A673 (cell line): ENCODE measurements at regions not wholly inside any gene's neighbourhood (a gene's known extent, or its start where the extent isn't known, plus 50 kb on each side); places are given as distances from the start of the nearest gene placed in this dataset.

Experiments
- BruUV-seq: library from RNA; stranded (reverse); fragments of 400-500 nt; replicated peaks from 2 replicates; lab custom pipeline; 2021; lab: Mats Ljungman, UMichigan
- CTCF ChIA-PET: fragments of 300-600 bp; sonication (Branson Sonifier 250); formaldehyde crosslinking; loops from one replicate; lab custom pipeline; 2022; ENCODE audit warnings: antibody characterized with exemption; lab: Charles Lee
- POLR2A ChIA-PET: fragments of 300-600 bp; sonication (Branson Sonifier 250); formaldehyde crosslinking; loops from one replicate; lab custom pipeline; 2022; ENCODE audit warnings: antibody characterized with exemption; ENCODE audit not compliant: low non-redundant PET; lab: Charles Lee
- DNase-seq: peaks from one replicate; pipeline ENCODE4 v3.0.0-alpha.2; 2015; ENCODE audit warnings: low spot score
- H3K27ac ChIP-seq: fragments of 200-600 bp; sonication (generic); 2 replicates; pipeline ENCODE4 v1.5.1; 2016; ENCODE audit warnings: mixed run types, low read depth, mild to moderate bottlenecking, mixed read lengths, antibody characterized with exemption, low read length; ENCODE audit not compliant: poor library complexity, severe bottlenecking
- H3K27me3 ChIP-seq: fragments of 200-600 bp; sonication (generic); replicated peaks from 2 replicates; pipeline ENCODE4 v1.6.1; 2017; ENCODE audit warnings: mixed run types, low read depth, mild to moderate bottlenecking, mixed read lengths, antibody characterized with exemption, low read length; ENCODE audit not compliant: insufficient read depth, poor library complexity
- H3K36me3 ChIP-seq: fragments of 200-600 bp; sonication (generic); 2 replicates; pipeline ENCODE4 v1.6.1; 2016; ENCODE audit warnings: mixed run types, mild to moderate bottlenecking, mixed read lengths, antibody characterized with exemption, low read length; ENCODE audit not compliant: insufficient read depth, poor library complexity, severe bottlenecking
- H3K4me1 ChIP-seq: fragments of 200-600 bp; sonication (generic); 2 replicates; pipeline ENCODE4 v1.6.1; 2017; ENCODE audit warnings: mixed run types, mild to moderate bottlenecking, mixed read lengths, antibody characterized with exemption, low read length; ENCODE audit not compliant: insufficient read depth, poor library complexity, severe bottlenecking
- H3K4me3 ChIP-seq: fragments of 200-600 bp; sonication (generic); 2 replicates; pipeline ENCODE4 v1.5.1; 2016; ENCODE audit warnings: low read depth, mixed run types, mild to moderate bottlenecking, mixed read lengths, low read length; ENCODE audit not compliant: poor library complexity, severe bottlenecking
- H3K9me3 ChIP-seq: fragments of 200-600 bp; sonication (generic); 2 replicates; pipeline ENCODE4 v1.6.1; 2016; ENCODE audit warnings: mixed run types, low read depth, mild to moderate bottlenecking, mixed read lengths, antibody characterized with exemption, low read length; ENCODE audit not compliant: poor library complexity, severe bottlenecking
- EZH2 ChIP-seq: fragments of 200-600 bp; sonication (generic); IDR thresholded peaks from 2 replicates; pipeline ENCODE4 v1.6.1; 2017; ENCODE audit warnings: borderline replicate concordance, low read depth, mild to moderate bottlenecking, mixed read lengths, antibody characterized with exemption, low read length; ENCODE audit not compliant: poor library complexity, severe bottlenecking
- intact Hi-C: fragments of 100-400 bp; cut with micrococcal nuclease; formaldehyde crosslinking; loops from one replicate; pipeline ENCODE4 v1.10.0; 2022; ENCODE audit not compliant: unreplicated experiment
- TF ChIP-seq, protein P1 (sequence below): fragments of 300-800, 200-600 bp; sonication (generic); conservative IDR thresholded peaks from 2 replicates; pipeline ENCODE4 v1.5.1; 2017; ENCODE audit warnings: low read depth, mild to moderate bottlenecking, antibody characterized with exemption, low read length, moderate library complexity, mixed read lengths

DNA sequence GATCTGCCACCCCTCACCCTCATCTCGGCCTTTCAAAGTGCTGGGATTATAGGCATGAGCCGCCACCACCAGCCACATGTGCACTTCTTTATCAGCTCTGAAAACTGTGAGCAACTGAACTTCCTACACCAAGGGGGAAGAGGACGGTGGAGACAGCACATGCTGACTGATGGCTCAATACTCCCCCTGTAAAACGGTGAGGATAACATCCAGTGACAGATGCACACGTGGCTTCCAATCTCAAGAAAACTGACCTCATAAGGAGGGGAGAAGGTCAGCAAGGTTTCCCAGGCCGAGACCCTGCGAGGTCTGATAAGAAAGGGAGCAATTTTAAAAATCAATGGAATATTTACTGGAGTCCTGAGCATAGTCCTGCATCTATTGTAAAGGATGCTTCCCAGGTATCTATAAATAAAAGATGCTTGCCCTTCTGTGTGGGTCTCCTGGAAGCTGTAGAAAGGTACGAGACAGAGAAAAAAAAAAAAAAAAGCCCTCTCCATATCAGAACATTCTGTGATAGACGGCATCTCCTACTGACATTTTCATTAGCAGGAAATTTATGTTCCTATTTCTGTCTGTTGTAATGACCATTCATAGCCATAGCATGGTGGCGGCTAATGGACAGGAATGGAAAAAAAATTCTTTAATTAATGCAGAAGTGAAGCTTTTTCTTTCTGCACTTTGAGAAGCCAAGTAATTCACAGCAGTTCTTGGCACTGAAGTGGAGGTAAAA is 385.1 kb downstream of the ZNF536 start:
- no peak for DNase-seq
- intact Hi-C loops, result no loop called here
- Histone ChIP-seq H3K27me3 (no peaks in the 10 kb centered on the region), H3K36me3 (no peaks in the 10 kb centered on the region), H3K9me3 (no peaks in the 10 kb centered on the region), H3K4me1 (no peaks in the 10 kb centered on the region), H3K4me3 (no peak overlapping the region), H3K27ac (no peak overlapping the region)
- ChIA-PET POLR2A (no interaction called here), CTCF (no interaction called here)
- BruUV-seq, result no TSS peak
- TF ChIP-seq, protein P1, sequence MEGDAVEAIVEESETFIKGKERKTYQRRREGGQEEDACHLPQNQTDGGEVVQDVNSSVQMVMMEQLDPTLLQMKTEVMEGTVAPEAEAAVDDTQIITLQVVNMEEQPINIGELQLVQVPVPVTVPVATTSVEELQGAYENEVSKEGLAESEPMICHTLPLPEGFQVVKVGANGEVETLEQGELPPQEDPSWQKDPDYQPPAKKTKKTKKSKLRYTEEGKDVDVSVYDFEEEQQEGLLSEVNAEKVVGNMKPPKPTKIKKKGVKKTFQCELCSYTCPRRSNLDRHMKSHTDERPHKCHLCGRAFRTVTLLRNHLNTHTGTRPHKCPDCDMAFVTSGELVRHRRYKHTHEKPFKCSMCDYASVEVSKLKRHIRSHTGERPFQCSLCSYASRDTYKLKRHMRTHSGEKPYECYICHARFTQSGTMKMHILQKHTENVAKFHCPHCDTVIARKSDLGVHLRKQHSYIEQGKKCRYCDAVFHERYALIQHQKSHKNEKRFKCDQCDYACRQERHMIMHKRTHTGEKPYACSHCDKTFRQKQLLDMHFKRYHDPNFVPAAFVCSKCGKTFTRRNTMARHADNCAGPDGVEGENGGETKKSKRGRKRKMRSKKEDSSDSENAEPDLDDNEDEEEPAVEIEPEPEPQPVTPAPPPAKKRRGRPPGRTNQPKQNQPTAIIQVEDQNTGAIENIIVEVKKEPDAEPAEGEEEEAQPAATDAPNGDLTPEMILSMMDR, result no peak
- TF ChIP-seq EZH2, result no peak

DNA sequence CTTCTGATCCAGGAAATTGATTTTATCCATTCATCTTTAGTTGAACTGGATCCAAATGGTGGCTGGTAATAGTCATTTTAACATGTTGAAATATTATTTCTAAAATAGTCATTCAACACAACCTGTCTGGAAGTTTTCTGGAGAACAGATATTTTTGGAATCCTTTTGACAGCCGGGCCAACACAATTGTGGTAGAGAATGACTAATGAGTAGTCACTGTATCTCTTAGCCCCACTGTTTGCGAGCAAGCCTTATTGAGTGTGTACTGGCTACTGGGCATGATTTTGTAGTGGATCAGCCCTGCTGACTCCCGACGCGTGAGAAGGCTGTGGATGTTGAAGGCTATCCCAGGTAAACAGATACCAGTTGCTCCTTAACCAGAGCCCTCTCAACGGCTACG is 383.4 kb downstream of the ZNF536 start:
- BruUV-seq, result no TSS peak
- no peak overlapping the region for H3K4me3 ChIP-seq
- ChIA-PET POLR2A (no interaction called here), CTCF (no interaction called here)
- intact Hi-C loops, result no loop called here
- DNase-seq, result no peak
- H3K4me1 ChIP-seq, result no peaks in the 10 kb centered on the region
- H3K27ac ChIP-seq, result no peak overlapping the region
- no peaks in the 10 kb centered on the region for H3K9me3 ChIP-seq
- no peak for TF ChIP-seq EZH2
- TF ChIP-seq, protein P1, result no peak
- H3K27me3 ChIP-seq, result no peaks in the 10 kb centered on the region
- no peaks in the 10 kb centered on the region for H3K36me3 ChIP-seq

DNA sequence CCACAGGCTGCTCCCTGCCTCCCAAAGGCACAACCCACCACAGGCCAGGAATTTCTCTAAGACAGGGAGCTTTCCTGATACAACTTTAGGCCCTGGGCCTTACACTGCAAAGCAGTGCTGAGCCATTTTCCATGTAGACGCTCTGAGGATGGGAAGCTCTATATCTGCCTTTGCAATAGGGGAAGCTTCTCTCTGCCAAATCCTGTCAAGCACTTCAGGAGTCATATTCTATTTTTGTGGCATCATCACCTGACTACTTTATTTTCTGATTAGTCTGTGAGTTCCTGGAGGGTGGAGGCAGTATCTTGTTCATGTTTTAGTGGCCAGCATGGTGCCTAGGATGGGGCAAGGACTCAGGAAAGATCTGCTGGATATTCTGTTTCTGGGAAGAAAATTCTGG is 382.0 kb downstream of the ZNF536 start:
- POLR2A ChIA-PET, result no interaction called here
- Histone ChIP-seq H3K27me3 (no peaks in the 10 kb centered on the region), H3K4me3 (no peak overlapping the region), H3K36me3 (no peaks in the 10 kb centered on the region), H3K27ac (no peak overlapping the region), H3K4me1 (no peaks in the 10 kb centered on the region), H3K9me3 (peaks cover 9% of the 10 kb centered on the region)
- BruUV-seq, result no TSS peak
- CTCF ChIA-PET, result no interaction called here
- no peak for DNase-seq
- intact Hi-C loops, result no loop called here
- no peak for TF ChIP-seq EZH2
- TF ChIP-seq, protein P1, result no peak
